ENCODE measurements at regions not wholly inside any gene's neighbourhood (a gene's known extent, or its start where the extent isn't known, plus 50 kb on each side); places are given as distances from the start of the nearest gene placed in this dataset.

DNA sequence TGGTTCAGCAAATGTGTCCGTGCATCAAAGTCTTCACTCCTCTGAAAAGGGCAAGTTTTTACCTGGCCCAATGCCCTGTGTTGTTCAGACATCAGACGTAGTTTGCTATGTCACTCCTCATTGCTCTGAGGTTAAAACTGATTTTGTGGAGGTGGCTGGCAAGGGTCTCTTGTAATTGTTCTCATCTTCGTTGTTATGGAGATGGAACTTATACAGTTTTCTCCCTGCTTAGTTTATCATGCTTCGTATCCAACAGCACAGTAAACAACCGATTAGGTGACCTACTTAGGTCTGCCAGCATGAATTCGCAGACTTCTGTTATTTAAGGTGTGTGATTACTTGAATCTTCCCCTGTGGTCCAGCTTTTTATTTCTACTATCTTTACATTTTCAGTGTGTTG, 274.1 kb upstream of the SMIM30 start:
- TF ChIP-seq, protein P1, sequence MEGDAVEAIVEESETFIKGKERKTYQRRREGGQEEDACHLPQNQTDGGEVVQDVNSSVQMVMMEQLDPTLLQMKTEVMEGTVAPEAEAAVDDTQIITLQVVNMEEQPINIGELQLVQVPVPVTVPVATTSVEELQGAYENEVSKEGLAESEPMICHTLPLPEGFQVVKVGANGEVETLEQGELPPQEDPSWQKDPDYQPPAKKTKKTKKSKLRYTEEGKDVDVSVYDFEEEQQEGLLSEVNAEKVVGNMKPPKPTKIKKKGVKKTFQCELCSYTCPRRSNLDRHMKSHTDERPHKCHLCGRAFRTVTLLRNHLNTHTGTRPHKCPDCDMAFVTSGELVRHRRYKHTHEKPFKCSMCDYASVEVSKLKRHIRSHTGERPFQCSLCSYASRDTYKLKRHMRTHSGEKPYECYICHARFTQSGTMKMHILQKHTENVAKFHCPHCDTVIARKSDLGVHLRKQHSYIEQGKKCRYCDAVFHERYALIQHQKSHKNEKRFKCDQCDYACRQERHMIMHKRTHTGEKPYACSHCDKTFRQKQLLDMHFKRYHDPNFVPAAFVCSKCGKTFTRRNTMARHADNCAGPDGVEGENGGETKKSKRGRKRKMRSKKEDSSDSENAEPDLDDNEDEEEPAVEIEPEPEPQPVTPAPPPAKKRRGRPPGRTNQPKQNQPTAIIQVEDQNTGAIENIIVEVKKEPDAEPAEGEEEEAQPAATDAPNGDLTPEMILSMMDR (IDR thresholded peaks at IDR 0.05): no peak
- TF ChIP-seq POLR2A (IDR thresholded peaks at IDR 0.05; ENCODE audit: low read length) (no peak), ZFP36 (IDR thresholded peaks at IDR 0.05; ENCODE audit: borderline replicate concordance, partially characterized antibody) (no peak), HDAC2 (IDR thresholded peaks at IDR 0.05) (no peak), CHD4 (IDR thresholded peaks at IDR 0.05; ENCODE audit: borderline replicate concordance) (no peak)
- TF ChIP-seq, protein P2, sequence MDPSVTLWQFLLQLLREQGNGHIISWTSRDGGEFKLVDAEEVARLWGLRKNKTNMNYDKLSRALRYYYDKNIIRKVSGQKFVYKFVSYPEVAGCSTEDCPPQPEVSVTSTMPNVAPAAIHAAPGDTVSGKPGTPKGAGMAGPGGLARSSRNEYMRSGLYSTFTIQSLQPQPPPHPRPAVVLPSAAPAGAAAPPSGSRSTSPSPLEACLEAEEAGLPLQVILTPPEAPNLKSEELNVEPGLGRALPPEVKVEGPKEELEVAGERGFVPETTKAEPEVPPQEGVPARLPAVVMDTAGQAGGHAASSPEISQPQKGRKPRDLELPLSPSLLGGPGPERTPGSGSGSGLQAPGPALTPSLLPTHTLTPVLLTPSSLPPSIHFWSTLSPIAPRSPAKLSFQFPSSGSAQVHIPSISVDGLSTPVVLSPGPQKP (IDR thresholded peaks at IDR 0.05; ENCODE audit: low read depth, low read length): no peak
- TF ChIP-seq, protein P3, sequence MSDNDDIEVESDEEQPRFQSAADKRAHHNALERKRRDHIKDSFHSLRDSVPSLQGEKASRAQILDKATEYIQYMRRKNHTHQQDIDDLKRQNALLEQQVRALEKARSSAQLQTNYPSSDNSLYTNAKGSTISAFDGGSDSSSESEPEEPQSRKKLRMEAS (IDR thresholded peaks at IDR 0.05): no peak
- TF ChIP-seq, protein P4, sequence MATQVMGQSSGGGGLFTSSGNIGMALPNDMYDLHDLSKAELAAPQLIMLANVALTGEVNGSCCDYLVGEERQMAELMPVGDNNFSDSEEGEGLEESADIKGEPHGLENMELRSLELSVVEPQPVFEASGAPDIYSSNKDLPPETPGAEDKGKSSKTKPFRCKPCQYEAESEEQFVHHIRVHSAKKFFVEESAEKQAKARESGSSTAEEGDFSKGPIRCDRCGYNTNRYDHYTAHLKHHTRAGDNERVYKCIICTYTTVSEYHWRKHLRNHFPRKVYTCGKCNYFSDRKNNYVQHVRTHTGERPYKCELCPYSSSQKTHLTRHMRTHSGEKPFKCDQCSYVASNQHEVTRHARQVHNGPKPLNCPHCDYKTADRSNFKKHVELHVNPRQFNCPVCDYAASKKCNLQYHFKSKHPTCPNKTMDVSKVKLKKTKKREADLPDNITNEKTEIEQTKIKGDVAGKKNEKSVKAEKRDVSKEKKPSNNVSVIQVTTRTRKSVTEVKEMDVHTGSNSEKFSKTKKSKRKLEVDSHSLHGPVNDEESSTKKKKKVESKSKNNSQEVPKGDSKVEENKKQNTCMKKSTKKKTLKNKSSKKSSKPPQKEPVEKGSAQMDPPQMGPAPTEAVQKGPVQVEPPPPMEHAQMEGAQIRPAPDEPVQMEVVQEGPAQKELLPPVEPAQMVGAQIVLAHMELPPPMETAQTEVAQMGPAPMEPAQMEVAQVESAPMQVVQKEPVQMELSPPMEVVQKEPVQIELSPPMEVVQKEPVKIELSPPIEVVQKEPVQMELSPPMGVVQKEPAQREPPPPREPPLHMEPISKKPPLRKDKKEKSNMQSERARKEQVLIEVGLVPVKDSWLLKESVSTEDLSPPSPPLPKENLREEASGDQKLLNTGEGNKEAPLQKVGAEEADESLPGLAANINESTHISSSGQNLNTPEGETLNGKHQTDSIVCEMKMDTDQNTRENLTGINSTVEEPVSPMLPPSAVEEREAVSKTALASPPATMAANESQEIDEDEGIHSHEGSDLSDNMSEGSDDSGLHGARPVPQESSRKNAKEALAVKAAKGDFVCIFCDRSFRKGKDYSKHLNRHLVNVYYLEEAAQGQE (IDR thresholded peaks at IDR 0.05): no peak

All from A549 (cell line).